GM23338 (cell line): ENCODE measurements at regions not wholly inside any gene's neighbourhood (a gene's known extent, or its start where the extent isn't known, plus 50 kb on each side); places are given as distances from the start of the nearest gene placed in this dataset.

Experiments used
- ATAC-seq: fragments of 200-7000 bp; cut with Tn5 transposase; 3 replicates; pipeline ENCODE4 v1.9.1; 2020
- DNase-seq: peaks from one replicate; pipeline ENCODE4 v3.0.0-alpha.2; 2015; ENCODE audit warnings: low spot score
- H2AFZ ChIP-seq: fragments of 200-600 bp; sonication (generic); 2 replicates; pipeline ENCODE4 v1.8.0; 2016; ENCODE audit warnings: antibody characterized with exemption, mild to moderate bottlenecking, moderate library complexity
- H3F3A ChIP-seq: fragments of 200-600 bp; sonication (generic); replicated peaks from 2 replicates; pipeline ENCODE4 v1.8.0; 2017; ENCODE audit warnings: antibody characterized with exemption, mixed run types, low read depth
- H3K27ac ChIP-seq: fragments of 200-600 bp; sonication (generic); 2 replicates; pipeline ENCODE4 v1.6.1; 2016; ENCODE audit warnings: low read depth
- H3K27me3 ChIP-seq: fragments of 200-600 bp; sonication (generic); 2 replicates; pipeline ENCODE4 v1.8.0; 2016; ENCODE audit warnings: mild to moderate bottlenecking, mixed run types, moderate library complexity; ENCODE audit not compliant: insufficient read depth
- H3K36me3 ChIP-seq: fragments of 200-600 bp; sonication (generic); 2 replicates; pipeline ENCODE4 v1.8.0; 2016; ENCODE audit warnings: mild to moderate bottlenecking; ENCODE audit not compliant: insufficient read depth
- H3K4me1 ChIP-seq: fragments of 200-600 bp; sonication (generic); 2 replicates; pipeline ENCODE4 v1.8.0; 2016; ENCODE audit warnings: mild to moderate bottlenecking, moderate library complexity; ENCODE audit not compliant: insufficient read depth
- H3K4me2 ChIP-seq: fragments of 200-600 bp; sonication (generic); 2 replicates; pipeline ENCODE4 v1.7.1; 2017; ENCODE audit warnings: mixed run types
- H3K4me3 ChIP-seq: fragments of 200-600 bp; sonication (generic); 2 replicates; pipeline ENCODE4 v1.6.1; 2016; ENCODE audit warnings: mixed run types
- H3K79me2 ChIP-seq: fragments of 200-600 bp; sonication (generic); replicated peaks from 2 replicates; pipeline ENCODE4 v1.8.0; 2017; ENCODE audit warnings: mild to moderate bottlenecking; ENCODE audit not compliant: insufficient read depth
- H3K9me2 ChIP-seq: fragments of 200-600 bp; sonication (generic); 2 replicates; pipeline ENCODE4 v1.8.0; 2017; ENCODE audit not compliant: insufficient read depth
- H4K20me1 ChIP-seq: fragments of 200-600 bp; sonication (generic); replicated peaks from 2 replicates; pipeline ENCODE4 v1.8.0; 2017; ENCODE audit warnings: mild to moderate bottlenecking; ENCODE audit not compliant: insufficient read depth
- H3K27ac Mint-ChIP-seq: 2 replicates; pipeline ENCODE4 v1.8.0; 2020; ENCODE audit warnings: inconsistent platforms, mild to moderate bottlenecking, moderate library complexity, mixed read lengths
- H3K27me3 Mint-ChIP-seq: 3 replicates; pipeline ENCODE4 v1.8.0; 2022; ENCODE audit warnings: low read depth, mild to moderate bottlenecking, moderate library complexity, mixed read lengths, inconsistent platforms; ENCODE audit not compliant: insufficient read depth, poor library complexity
- H3K36me3 Mint-ChIP-seq: 3 replicates; pipeline ENCODE4 v1.8.0; 2021; ENCODE audit warnings: low read depth, mild to moderate bottlenecking, inconsistent platforms, moderate library complexity, mixed read lengths
- H3K4me1 Mint-ChIP-seq: 3 replicates; pipeline ENCODE4 v1.8.0; 2020; ENCODE audit warnings: mild to moderate bottlenecking, inconsistent platforms, mixed read lengths
- H3K4me3 Mint-ChIP-seq: 3 replicates; pipeline ENCODE4 v1.8.0; 2021; ENCODE audit warnings: moderate library complexity, mild to moderate bottlenecking, inconsistent platforms, mixed read lengths
- H3K9me3 Mint-ChIP-seq: 3 replicates; pipeline ENCODE4 v1.8.0; 2020; ENCODE audit warnings: moderate library complexity, mild to moderate bottlenecking, inconsistent platforms, mixed read lengths
- CREB1 ChIP-seq: fragments of 250-450 bp; sonication (Bioruptor Pico); IDR thresholded peaks from 2 replicates; pipeline ENCODE4 v1.5.0; 2020; ENCODE audit warnings: low read depth, mild to moderate bottlenecking, moderate library complexity
- CTCF ChIP-seq, 2 experiments: fragments of 200-600 bp in 1 of 2; sonication (generic) in 1 of 2; conservative IDR thresholded peaks; 2 replicates each; pipeline versions ENCODE4 v1.5.1 to v1.6.1; 2016 to 2017; ENCODE audit warnings: antibody characterized with exemption in 2 of 2, low read depth in 2 of 2, mild to moderate bottlenecking in 2 of 2, moderate library complexity in 1 of 2
- EZH2 ChIP-seq: fragments of 200-600 bp; sonication (generic); IDR thresholded peaks from one replicate; pipeline ENCODE4 v1.8.0; 2017; ENCODE audit warnings: antibody characterized with exemption, mild to moderate bottlenecking, low read depth; ENCODE audit not compliant: unreplicated experiment
- EZH2phosphoT487 ChIP-seq: fragments of 200-600 bp; sonication (generic); IDR thresholded peaks from one replicate; pipeline ENCODE4 v1.8.1; 2018; ENCODE audit warnings: antibody characterized with exemption; ENCODE audit not compliant: unreplicated experiment
- JUNB ChIP-seq: IDR thresholded peaks from one replicate; pipeline ENCODE4 v1.6.1; 2016; ENCODE audit warnings: antibody characterized with exemption; ENCODE audit not compliant: unreplicated experiment
- NANOG ChIP-seq: IDR thresholded peaks from 2 replicates; pipeline ENCODE4 v1.6.1; 2016; ENCODE audit warnings: antibody characterized with exemption, borderline replicate concordance
- POLR2AphosphoS5 ChIP-seq: IDR thresholded peaks from 2 replicates; pipeline ENCODE4 v1.6.1; 2016; ENCODE audit warnings: antibody characterized with exemption, low read depth
- STAT1 ChIP-seq: IDR thresholded peaks from one replicate; pipeline ENCODE4 v1.6.1; 2016; ENCODE audit warnings: antibody characterized with exemption; ENCODE audit not compliant: unreplicated experiment
- ZNF114 ChIP-seq: fragments of 250-450 bp; sonication (Bioruptor Pico); IDR thresholded peaks from 2 replicates; pipeline ENCODE4 v1.5.0; 2020; ENCODE audit warnings: mild to moderate bottlenecking, moderate library complexity
- ZNF331 ChIP-seq: fragments of 250-450 bp; sonication (Bioruptor Pico); IDR thresholded peaks from 2 replicates; pipeline ENCODE4 v1.5.0; 2020; ENCODE audit warnings: low read depth, mild to moderate bottlenecking, moderate library complexity
- ZNF462 ChIP-seq: fragments of 250-450 bp; sonication (Bioruptor Pico); IDR thresholded peaks from 2 replicates; pipeline ENCODE4 v1.5.0; 2020; ENCODE audit warnings: mild to moderate bottlenecking, moderate library complexity
- TF ChIP-seq, protein P1 (sequence below): IDR thresholded peaks from 2 replicates; pipeline ENCODE4 v1.6.1; 2016; ENCODE audit warnings: antibody characterized with exemption
- TF ChIP-seq, protein P2 (sequence below): IDR thresholded peaks from one replicate; pipeline ENCODE4 v1.6.1; 2018; ENCODE audit warnings: antibody characterized with exemption; ENCODE audit not compliant: unreplicated experiment

GRCh38 chr9:82438581-82438980 lies 450.0 kb downstream of the SPATA31D1 start:
- Histone ChIP-seq H3K27me3 (no peaks in the 10 kb centered on the region), H3K4me3 (no peak overlapping the region), H3K9me2 (peaks cover 9% of the 10 kb centered on the region), H4K20me1 (no peaks in the 10 kb centered on the region), H3K79me2 (no peaks in the 10 kb centered on the region), H3F3A (no peaks in the 10 kb centered on the region; the same call in 1 of the 2 replicates), H2AFZ (no peak overlapping the region), H3K4me2 (no peak overlapping the region), H3K36me3 (0 out of 2 replicates have a peak, but pooled peaks cover 4% of the 10 kb centered on the region), H3K27ac (no peak overlapping the region), H3K4me1 (no peaks in the 10 kb centered on the region)
- TF ChIP-seq, protein P1, sequence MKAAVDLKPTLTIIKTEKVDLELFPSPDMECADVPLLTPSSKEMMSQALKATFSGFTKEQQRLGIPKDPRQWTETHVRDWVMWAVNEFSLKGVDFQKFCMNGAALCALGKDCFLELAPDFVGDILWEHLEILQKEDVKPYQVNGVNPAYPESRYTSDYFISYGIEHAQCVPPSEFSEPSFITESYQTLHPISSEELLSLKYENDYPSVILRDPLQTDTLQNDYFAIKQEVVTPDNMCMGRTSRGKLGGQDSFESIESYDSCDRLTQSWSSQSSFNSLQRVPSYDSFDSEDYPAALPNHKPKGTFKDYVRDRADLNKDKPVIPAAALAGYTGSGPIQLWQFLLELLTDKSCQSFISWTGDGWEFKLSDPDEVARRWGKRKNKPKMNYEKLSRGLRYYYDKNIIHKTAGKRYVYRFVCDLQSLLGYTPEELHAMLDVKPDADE = no peak
- TF ChIP-seq EZH2phosphoT487 (no peak), POLR2AphosphoS5 (no peak), CTCF (conservative IDR thresholded peaks at IDR 0.05; ENCODE audit: low read depth in 2 of 2) (no peak), CREB1 (CRISPR knock-in tag) (no peak), ZNF114 (CRISPR knock-in tag) (no peak), NANOG (no peak), STAT1 (no peak), EZH2 (no peak), ZNF331 (CRISPR knock-in tag) (no peak), JUNB (no peak), ZNF462 (CRISPR knock-in tag) (no peak)
- TF ChIP-seq, protein P2, sequence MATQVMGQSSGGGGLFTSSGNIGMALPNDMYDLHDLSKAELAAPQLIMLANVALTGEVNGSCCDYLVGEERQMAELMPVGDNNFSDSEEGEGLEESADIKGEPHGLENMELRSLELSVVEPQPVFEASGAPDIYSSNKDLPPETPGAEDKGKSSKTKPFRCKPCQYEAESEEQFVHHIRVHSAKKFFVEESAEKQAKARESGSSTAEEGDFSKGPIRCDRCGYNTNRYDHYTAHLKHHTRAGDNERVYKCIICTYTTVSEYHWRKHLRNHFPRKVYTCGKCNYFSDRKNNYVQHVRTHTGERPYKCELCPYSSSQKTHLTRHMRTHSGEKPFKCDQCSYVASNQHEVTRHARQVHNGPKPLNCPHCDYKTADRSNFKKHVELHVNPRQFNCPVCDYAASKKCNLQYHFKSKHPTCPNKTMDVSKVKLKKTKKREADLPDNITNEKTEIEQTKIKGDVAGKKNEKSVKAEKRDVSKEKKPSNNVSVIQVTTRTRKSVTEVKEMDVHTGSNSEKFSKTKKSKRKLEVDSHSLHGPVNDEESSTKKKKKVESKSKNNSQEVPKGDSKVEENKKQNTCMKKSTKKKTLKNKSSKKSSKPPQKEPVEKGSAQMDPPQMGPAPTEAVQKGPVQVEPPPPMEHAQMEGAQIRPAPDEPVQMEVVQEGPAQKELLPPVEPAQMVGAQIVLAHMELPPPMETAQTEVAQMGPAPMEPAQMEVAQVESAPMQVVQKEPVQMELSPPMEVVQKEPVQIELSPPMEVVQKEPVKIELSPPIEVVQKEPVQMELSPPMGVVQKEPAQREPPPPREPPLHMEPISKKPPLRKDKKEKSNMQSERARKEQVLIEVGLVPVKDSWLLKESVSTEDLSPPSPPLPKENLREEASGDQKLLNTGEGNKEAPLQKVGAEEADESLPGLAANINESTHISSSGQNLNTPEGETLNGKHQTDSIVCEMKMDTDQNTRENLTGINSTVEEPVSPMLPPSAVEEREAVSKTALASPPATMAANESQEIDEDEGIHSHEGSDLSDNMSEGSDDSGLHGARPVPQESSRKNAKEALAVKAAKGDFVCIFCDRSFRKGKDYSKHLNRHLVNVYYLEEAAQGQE = no peak
- Mint-ChIP-seq H3K4me1 (no peaks in the 10 kb centered on the region), H3K27ac (no peak overlapping the region), H3K9me3 (peaks cover 74% of the 10 kb centered on the region), H3K36me3 (peaks cover 42% of the 10 kb centered on the region), H3K27me3 (peaks cover 4% of the 10 kb centered on the region), H3K4me3 (no peak overlapping the region)
- ATAC-seq (no peak), DNase-seq (no peak)
